ENCODE measurements at regions not wholly inside any gene's neighbourhood (a gene's known extent, or its start where the extent isn't known, plus 50 kb on each side); places are given as distances from the start of the nearest gene placed in this dataset.
"Not testable (repeated sequence)": the region's sequence is repeated elsewhere in the genome, so short reads cannot be mapped to it uniquely, and the experiment has no call there.

DNA sequence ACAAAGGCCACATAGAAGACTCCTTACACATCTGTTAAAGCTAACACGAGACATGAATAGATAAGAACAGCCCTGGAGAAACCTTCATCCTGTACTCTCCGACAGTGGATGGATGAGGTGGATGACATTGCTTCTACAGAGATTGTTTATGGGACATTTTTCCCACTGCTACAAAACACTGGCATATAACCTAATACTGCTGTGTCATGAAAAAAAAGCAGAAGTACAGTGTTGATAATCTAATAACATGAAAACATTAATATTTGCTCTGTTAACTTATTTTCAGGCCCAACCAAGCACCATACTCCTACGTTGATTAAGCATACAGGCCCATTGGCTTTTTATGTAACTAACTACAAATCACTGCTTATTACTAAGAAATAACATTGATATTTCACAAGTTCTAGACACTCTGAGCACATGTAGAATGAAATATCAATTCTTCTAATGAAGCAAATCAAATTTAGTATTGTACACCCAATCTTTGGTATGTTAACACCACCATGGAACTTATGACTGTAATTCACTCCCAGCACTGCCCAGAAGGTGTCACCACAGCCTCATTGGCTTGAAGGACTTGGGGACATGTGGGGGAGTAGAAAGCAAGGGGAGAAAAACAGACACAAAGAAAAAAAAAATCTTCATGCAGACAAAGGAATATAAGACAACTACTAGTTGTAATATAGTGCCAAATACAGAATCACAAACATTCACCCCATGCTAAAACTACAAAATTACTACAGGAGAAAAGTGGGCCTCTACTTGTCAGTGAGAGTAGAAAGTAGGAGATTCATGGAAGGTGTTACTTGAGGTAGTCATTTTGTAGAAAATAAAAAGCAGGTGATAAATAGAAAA, 330.0 kb upstream of the PMFBP1 start:
- peak; percentile 49 to 53 for DNase-seq

DNA sequence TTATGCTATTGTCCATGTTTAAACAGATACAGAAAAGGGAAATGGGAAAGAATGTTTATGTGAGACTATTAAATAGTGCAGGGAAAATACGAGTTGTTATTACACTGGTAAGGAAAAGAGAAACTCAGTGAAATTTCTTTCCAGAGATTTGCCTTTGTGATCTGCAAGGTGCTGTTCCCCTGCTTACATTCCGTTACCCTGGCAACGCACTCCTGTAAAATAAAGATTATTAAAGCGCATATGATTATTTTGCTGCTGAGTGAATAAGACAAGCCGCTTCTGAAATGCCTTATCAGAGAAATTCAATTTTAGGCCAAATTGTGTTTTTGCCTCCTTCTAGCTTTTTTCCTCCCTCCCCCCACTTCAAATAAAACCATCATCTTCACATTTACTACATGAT, 328.6 kb upstream of the PMFBP1 start:
- DNase-seq: no peak

DNA sequence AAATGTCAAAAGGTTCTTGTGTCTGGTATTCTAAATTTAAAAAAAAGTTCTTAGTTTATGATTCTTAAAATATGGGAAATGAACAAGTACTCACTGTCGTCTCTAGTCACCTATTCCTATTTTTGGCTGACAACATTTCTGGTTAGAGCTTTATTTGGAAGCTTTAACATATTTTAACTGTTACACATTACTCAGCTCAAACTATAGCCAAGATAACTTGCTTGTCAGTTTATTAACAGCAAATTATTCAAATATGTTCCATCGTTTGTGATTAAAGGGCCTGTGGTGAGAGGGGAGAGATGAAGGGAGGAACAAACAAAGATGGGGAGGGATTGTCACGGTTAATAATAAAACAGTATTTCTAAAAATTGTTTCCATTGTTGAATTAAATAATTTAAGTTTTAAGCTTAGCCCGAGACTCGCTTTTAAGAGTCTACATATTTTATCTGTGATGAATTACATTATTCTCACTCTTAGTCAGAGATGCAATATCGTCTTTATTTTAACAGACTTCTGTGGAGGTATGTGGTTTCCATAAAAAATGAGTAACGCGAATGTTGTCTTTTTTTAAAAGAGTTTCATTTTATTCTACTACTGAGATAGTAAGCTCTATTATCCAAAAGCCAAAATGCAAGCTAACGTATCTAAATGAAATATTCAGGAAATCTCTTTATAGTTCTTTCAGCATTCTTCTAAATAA, 321.9 kb upstream of the PMFBP1 start:
- no peak for DNase-seq

DNA sequence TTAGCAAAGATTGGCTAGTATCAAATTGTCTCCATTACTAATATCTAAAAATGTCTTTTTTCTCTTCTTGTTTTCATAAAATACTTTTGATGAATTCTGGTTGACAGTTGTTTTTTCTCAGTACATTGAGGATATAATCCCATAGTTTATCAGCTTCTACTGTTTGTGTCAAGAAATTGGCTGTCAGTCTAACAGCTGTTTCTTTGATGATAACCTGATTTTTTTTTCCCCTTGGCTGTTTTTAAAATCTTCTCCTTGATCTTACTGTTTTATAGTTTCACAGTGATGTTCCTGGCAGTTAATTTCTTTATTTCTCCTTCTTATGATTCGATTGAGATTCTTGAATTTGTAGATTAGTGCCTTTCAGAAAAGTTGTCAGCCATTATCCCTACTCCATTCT, 315.3 kb upstream of the PMFBP1 start:
- DNase-seq: no peak

DNA sequence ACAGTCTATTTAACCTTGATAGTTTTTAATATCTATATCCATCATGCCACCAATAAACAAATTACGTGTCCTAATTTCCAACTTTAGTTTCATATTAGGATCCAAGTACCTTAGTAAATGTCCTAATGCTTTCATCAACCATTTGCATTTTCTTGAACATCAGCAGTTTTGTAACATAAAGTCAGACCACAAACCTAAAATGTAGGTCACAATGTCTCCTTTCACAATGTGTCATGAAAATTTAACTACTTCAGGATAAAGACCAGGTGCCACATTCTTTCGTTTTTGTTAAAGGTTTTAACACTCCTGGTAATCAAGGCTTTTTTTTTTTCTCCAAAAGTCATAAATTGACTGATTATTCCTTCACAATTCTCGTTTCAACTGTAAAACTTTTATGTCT, 310.7 kb upstream of the PMFBP1 start:
- DNase-seq: no peak

DNA sequence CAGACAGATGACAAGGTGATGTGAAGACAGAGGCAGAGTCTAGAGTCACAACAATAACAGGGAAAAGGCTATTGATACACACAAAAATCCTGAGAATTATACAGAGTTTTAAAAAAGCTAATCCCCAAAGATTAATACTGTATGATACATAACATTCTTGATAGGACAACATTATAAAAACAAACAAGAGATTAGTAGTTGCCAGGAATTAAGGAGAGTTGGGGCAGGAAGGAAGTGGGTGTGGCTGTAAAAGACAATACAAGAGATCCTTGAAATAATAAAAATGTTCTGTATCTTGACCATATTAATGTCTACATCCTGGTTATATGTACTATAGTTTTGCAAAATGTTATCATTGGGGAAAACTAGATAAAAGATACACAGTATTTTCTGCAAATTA, 309.5 kb upstream of the PMFBP1 start:
- DNase-seq: no peak

DNA sequence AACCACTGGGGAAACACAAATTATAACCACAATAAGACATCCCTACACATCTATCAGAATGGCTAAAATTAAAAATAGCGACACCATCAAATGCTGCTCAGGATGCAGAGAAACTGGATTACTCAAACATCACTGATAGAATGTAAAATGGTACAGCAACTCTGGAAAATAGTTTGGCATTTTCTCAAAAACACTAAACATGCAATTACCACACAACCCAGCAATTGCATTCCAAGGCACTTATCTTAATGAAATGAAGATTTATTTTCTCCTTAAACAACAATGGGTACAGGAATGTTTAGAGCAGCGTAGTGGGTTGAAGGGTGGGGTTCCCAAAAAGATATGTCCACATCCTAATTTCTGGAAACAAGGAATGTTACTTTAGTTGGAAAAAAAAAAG, 309.0 kb upstream of the PMFBP1 start:
- DNase-seq: no peak

DNA sequence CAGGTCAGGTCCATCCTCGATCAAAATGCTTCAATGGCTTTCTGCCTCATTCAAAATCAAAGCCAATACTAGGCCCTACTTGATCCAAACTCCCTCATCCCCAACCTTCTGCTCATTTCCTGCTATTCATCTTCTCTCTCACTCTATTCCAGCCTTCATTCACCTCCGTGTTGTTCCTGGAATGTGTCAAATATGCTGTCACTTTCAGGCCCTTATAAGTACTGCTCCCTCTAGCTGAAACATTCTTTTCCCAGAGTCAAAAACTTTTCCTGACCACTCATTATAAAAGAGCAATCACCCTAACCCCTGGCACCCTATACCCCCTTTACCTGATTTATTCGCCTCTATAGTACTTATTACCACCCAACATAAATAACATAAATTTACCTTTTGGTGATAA, 303.7 kb upstream of the PMFBP1 start:
- no peak for DNase-seq

DNA sequence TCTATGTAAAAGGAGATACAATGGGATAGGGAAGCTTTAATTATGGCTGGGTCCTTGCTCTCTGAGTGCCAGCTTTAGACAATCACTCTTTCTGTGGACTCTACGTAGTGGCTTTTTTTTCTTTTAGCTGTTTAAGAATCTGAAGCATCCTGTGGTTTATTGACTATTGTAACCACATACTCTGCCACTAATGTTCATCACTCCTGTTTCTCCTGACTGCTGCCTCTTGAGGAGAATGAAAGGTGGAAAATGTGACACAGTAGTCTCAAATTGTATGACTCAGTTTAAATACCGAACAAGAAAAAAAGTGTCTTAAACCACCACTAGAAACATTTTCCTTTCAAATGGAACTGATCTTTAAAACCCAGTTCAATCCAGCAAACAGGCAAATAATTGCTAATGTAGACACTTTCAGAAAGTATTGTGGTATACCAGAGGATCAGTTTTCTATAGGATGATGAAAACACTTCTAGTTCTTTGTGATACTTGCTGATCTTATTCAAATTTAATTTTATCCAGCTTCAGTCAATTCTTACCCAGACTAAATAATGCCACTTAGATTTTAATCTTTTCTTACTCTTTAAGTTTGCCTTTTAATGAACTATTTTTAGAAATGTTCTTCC, 302.7 kb upstream of the PMFBP1 start:
- no peak for DNase-seq

DNA sequence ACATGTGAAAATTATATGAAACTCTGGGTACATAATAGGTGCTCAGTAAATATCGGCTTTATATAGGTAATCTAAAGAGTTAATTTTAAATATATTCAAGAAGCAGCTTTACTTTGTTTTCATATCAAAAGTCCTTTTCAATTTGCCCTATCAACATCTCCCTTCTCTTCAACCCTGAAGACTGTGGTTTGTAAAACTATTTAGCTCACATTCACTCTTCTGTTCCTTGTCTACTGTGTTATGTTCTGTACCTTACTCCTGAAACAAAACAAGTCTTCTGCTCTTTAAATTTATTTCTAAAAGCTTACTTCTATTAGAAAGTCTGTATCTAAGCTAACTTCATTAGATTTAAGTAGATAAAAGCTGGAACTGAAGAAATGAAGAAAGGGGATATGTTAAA, 301.7 kb upstream of the PMFBP1 start:
- DNase-seq: no peak

DNA sequence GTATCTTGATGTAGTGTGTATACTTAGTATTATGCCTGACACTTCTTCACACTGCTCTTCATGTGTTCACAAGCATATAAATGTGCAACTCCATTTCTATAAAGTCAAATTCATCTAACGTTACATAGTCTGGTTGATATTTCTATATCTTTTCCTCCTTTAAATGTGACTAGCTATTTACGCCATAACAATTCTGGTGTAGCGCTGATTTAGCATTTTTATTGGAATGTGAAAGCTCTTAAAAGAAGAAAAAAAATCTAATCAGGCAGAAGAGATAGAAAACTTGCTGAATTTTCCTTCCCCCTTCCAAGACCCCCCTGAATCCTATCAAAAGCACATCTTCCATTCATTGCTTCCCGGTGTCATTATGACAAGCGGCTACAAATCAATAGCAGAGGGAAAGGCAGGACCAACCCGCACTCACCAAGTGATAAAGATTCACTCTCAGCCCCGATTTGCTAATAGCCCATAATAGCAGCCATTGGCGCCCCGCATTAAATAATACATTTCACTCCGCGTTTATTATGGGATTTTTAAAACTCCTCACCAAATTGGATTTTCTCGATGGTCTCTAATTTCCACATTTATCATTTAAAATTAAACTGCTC, 299.5 kb upstream of the PMFBP1 start:
- no peak for DNase-seq

DNA sequence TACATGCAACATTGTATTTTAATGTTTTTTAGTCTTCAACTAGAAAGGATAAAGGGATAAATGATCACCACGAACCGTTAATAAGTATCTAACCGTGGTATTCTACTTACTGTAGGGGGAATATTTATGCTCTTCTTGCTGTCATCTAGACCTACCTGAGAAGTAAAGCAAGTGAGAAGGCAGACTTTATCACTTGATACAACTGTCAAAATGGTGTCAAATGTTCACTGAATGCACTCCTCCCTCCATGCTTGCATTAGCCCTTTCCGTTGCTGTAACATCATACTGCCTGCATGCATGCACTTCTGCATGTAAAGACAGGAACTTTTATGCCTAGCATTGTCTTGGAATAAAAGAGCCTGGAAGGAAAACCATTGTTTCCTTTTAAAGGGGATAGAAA, 298.6 kb upstream of the PMFBP1 start:
- no peak for DNase-seq

DNA sequence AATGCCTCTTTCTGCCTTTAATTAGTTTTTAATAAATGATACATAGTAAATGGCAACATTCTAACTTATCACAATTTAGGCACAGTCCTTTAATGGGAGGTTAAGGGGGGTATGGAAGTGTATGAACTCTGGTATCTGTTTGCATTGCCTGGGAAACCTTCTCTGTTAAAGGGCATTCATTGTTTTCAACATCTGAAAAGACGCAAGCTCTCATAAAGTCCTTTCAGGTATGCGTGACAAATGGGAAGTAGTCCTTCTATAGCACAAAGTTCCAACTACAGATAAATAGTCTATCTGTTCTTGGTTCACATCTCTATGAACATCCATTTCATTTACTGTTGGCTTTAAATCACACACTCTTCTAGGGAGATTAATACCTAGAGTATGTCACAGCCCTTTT, 298.0 kb upstream of the PMFBP1 start:
- DNase-seq: no peak

DNA sequence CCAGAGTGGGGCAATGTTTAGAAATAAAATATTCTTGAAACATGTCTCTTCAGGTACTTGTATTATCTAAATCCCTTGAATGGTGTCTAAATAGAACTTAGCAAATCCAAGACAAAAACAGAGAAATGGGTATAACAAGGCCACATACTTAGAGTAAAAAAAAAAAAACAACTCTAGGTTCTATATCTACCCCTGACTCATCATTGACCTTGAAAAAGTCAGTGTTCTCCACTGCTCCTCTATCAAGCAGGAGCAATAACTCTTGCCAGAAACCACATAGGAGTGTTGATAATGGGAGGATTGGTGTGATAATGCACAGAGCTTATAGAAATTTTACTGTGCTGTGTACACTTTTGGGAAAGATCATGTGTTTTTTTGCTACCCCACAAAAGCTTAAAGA, 296.6 kb upstream of the PMFBP1 start:
- no peak for DNase-seq

DNA sequence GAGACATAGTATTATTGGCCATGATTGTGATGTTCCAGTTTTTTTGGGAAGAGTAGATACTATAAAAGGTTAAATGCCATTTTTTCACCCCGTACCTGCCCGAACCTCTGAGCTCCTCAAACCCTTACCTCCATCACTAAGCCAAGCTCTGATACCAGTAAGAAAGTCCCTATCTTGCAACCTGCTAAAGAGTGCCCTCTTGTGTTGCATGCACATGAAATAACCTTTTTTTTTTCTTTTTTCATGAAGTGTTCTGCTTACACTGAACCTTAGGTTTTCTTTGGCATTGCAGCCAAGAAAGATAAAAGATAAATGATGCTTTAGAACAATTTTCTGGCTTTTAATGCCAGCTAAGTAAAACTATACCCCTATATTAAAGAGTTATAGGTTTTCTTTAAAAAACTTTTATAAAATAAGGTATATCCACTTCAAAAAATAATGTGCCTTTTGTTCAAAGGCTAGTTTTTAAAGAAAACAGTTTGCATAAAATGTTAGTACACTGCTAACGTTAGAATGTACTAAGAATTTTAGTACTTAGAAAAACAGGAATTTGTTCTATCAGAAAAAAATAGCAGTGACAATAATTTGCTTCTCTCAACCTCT, 295.3 kb upstream of the PMFBP1 start:
- DNase-seq: no peak

DNA sequence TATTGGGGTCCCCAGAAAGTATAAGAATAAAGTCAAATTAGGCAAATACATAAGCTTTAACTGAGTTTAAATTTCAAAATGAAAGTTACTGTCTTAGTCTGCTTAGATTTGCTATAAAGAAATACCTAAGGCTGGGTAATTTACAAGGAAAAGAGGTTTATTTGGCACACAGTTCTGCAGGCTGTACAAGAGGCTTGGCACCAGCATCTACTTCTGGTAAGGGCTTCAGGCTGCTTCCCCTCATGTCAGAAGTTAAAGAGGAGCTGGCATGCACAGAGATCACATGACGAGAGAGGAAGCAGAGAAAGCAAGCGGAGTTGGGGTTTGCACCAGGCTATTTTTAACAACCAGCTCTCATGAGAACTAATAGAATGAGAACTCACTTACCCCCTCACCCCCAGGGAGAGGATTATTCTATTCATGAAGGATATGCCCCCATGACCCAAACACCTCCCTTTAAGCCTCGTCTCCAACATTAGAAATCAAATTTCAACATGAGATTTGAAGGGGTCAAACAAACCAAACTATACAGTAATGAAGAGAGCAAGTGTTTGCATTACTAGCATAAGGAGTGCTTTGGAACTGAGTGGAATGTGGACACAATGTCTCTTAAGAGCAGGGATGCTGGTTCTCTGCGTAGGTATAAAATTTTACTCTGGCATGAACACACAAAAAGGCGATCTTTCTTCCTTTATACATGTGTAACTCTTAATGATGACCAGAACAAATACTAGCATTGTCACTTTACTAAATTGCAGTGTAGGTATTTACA, 292.8 kb upstream of the PMFBP1 start:
- no peak for DNase-seq

DNA sequence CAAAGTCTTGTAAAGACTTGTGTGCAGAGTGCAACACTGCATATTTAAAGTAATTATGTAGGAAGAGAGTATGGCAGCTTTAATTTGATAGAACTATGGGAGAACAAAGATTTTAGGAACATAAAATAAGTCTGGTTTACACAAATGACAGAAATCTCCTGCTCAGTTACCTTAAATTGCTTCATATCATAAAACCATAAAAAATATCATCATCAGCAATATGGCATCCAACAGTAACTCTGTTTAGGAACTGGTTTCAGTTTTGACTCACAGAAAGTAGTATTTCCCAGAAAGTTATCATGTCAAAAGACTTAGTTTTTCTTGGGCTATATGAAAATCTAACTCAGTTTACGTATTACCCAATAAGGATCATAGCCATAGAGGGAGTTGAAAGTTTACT, 292.1 kb upstream of the PMFBP1 start:
- DNase-seq: no peak

DNA sequence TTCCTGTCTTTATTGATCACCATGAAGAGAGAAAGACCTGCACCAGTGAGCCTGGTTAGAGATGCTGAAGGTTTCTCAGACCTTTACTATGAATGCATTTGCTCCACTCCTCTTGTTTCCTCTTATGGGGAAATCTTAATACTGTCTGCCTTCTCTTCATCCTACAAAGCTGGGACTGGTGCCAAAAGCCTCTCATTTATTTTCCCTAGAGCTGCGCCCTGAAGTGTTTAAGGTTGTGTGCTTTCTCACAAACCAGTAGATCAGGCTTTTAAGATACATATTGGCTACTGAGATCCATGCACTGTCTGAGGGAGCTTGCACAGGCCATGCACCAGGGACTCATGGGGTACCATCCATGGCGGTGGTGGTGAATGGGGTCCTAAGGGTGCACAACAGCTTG, 286.1 kb upstream of the PMFBP1 start:
- no peak for DNase-seq

DNA sequence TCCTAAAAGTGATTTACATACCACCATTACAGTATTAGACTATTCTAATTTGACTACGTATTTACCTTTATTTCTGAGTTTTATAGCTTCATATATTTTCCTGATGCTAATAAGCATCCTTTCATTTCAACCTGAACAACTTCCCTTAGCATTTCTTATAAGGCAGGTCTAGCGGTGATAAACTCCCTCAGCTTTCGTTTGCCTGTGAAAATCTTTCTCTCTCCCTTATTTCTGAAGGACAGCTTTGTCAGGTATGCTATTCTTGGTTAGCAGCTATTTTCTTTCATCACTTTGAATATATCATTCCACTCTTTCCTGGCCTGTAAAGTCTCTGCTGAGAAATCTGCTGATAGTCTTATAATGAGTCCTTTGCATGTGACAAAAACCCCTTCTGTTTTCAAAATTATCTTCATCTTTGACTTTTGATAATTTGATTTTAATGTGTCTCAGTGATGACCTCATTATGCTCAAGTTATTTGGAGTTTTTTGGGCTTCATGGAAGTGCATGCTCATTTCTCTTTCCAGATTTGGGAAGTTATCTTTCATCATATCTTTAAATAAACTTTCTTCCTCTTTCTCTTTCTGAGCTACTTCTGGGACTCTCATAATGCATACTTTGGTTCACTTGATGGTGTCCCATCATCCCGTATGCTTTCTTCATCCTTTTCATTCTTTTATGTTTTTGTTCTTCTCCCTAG, 285.4 kb upstream of the PMFBP1 start:
- no peak for DNase-seq

DNA sequence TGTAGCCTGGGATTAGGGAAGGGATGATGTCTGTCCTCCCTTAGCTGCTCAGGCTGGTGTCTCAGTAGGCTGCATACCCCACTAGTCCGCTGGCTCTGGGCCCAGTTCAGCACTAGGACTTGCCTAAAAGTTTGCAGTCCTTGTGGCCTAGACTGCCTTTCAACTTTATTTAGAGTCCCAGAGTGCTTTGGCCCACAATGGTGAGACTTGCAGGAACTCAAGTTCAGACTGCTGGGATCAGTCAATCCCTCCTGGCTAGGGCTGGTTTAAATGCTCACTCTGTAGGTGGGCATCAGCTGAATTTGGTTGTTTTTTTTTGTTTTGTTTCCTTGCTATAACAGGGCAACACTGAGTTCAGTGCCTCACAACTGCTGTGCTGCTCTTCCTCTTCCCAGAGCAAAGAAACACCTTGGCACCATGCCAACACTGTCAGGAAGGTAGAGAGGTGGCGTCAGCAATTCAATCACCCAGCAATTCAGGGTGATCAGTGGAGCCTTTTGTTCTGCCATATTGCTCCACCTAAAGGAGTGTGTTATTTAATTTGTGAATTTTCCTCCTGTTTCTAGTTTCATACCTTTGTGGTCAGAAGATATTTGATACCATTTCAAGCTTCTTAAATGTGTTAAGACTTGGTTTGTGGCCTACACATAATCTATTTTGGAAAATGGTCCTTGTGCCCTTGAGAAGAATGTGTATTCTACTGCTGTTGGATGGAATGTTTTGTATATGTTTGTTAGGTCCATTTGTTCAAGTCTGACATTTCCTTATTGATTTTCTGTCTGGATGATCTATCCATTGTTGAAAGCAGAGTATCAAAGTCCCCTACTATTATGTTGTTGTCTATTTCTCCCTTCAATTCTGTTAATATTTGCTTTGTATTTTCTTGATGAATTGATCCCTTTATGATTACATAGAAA, 284.0 kb upstream of the PMFBP1 start:
- no peak for DNase-seq

DNA sequence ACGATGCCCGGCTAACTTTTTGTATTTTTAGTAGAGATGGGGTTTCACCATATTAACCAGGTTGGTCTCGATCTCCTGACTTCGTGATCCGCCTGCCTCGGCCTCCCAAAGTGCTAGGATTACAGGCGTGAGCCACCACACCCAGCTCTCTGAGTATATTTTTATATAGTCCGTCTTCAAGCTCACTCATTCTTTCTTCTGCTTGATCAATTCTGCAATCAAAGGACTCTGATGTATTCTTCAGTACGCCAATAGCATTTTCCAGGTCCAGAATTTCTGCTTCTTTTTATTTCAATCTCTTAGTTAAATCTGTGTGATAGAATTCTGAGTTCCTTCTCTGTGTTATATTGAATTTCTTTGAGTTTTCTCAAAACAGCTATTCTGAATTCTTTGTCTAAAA, 281.9 kb upstream of the PMFBP1 start:
- not testable (repeated sequence) for DNase-seq

Data from activated T-cell treated with anti-CD3 and anti-CD28 coated beads, Interleukin-2, amount 50 U/mL, for 48 hours (primary cell).